Aorta (tissue), 5 donors: ENCODE measurements at regions not wholly inside any gene's neighbourhood (a gene's known extent, or its start where the extent isn't known, plus 50 kb on each side); places are given as distances from the start of the nearest gene placed in this dataset.

ENCODE experiments used
- ATAC-seq: fragments of 200-7000 bp; cut with Tn5 transposase; one replicate; pipeline ENCODE4 v1.9.1; 2022; ENCODE audit warnings: moderate library complexity; ENCODE audit not compliant: low FRiP score
- DNase-seq, 2 donors: peaks; one replicate each; pipeline ENCODE4 v3.0.0-alpha.2; 2020
- H3K27ac ChIP-seq, 2 donors: one replicate each; pipeline ENCODE4 v1.5.1; 2013; ENCODE audit warnings: low read length in 2 of 2, mild to moderate bottlenecking in 2 of 2, moderate library complexity in 2 of 2, control low read depth in 1 of 2, inconsistent platforms in 1 of 2, low read depth in 1 of 2
- H3K27me3 ChIP-seq, 2 donors: one replicate each; pipeline ENCODE4 v1.6.1; 2013; ENCODE audit warnings: control low read depth in 1 of 2, low read length in 1 of 2, mild to moderate bottlenecking in 1 of 2, moderate library complexity in 1 of 2; ENCODE audit not compliant: insufficient read depth in 2 of 2, control insufficient read depth in 1 of 2
- H3K36me3 ChIP-seq, 2 donors: one replicate each; pipeline ENCODE4 v1.6.1; 2013; ENCODE audit warnings: control low read depth in 1 of 2, low read length in 1 of 2, mild to moderate bottlenecking in 1 of 2; ENCODE audit not compliant: insufficient read depth in 2 of 2, control insufficient read depth in 1 of 2
- H3K4me1 ChIP-seq, 2 donors: one replicate each; pipeline ENCODE4 v1.6.1; 2013; ENCODE audit warnings: low read length in 2 of 2, control low read depth in 1 of 2, mild to moderate bottlenecking in 1 of 2, moderate library complexity in 1 of 2; ENCODE audit not compliant: insufficient read depth in 2 of 2, control insufficient read depth in 1 of 2
- H3K4me3 ChIP-seq, 2 donors: one replicate each; pipeline ENCODE4 v1.5.1; 2013; ENCODE audit warnings: low read length in 2 of 2, control low read depth in 1 of 2, mild to moderate bottlenecking in 1 of 2
- H3K9me3 ChIP-seq: one replicate; pipeline ENCODE4 v1.6.1; 2013; ENCODE audit warnings: mild to moderate bottlenecking, low read length; ENCODE audit not compliant: control insufficient read depth
- WGBS, 2 donors: extraction: QIAGEN DNeasy Blood & Tissue Kit; methylation state at CpG; one replicate each; pipeline ENCODE4 v1.1.7; 2013; 5-methylcytosine and 5-hydroxymethylcytosine counted together
- intact Hi-C, 2 donors: fragments of 100-400 bp; cut with DNase I; formaldehyde crosslinking; loops; one replicate each; pipeline versions ENCODE4 v1.14.2 to v1.15.0; 2022
- donor health status: healthy with polysubstance abuse.
- donor health status: Bipolar disorder and iron deficiency.
- donor health status: DM: no; HTN: no; CAD: no.
- donor health status: DM: no; HTN: no; CAD: no.
- donor health status: DM: yes; HTN: yes; CAD: no.

- no peak overlapping the region for H3K27ac ChIP-seq
- WGBS, 2 donors = 80 to 81% methylated on average over 3 of the region's 3 CpGs
- H3K9me3 ChIP-seq = no peaks in the 10 kb centered on the region
- no peaks in the 10 kb centered on the region for H3K27me3 ChIP-seq
- no peak overlapping the region for H3K4me3 ChIP-seq
- intact Hi-C loops = no loop called here
- ATAC-seq (no peak), DNase-seq (no peak)
- H3K4me1 ChIP-seq = peaks cover 0 to 4% of the 10 kb centered on the region in 2 donors
- no peaks in the 10 kb centered on the region for H3K36me3 ChIP-seq
Observed at GRCh38 chr3:170714122-170714521, 128.2 kb upstream of the SLC7A14 start.

- 56 to 59% methylated on average over 4 of the region's 4 CpGs for WGBS, 2 donors
- ATAC-seq = no peak
- Histone ChIP-seq H3K4me3 (no peak overlapping the region), H3K9me3 (no peaks in the 10 kb centered on the region), H3K36me3 (no peaks in the 10 kb centered on the region), H3K4me1 (peaks cover 0 to 4% of the 10 kb centered on the region in 2 donors), H3K27ac (no peak overlapping the region), H3K27me3 (no peaks in the 10 kb centered on the region)
- DNase-seq = no peak
- intact Hi-C loops = no loop called here
Observed at GRCh38 chr3:170713653-170714052, 127.8 kb upstream of the SLC7A14 start.

- Histone ChIP-seq H3K9me3 (no peaks in the 10 kb centered on the region), H3K4me1 (peaks cover 0 to 4% of the 10 kb centered on the region in 2 donors), H3K27ac (no peak overlapping the region), H3K36me3 (no peaks in the 10 kb centered on the region), H3K4me3 (no peak overlapping the region), H3K27me3 (no peaks in the 10 kb centered on the region)
- intact Hi-C loops = no loop called here
- DNase-seq (no peak), ATAC-seq (no peak)
- 19 to 26% methylated on average over 2 of the region's 2 CpGs for WGBS, 2 donors
Observed at GRCh38 chr3:170712798-170713197, 126.9 kb upstream of the SLC7A14 start.

DNA sequence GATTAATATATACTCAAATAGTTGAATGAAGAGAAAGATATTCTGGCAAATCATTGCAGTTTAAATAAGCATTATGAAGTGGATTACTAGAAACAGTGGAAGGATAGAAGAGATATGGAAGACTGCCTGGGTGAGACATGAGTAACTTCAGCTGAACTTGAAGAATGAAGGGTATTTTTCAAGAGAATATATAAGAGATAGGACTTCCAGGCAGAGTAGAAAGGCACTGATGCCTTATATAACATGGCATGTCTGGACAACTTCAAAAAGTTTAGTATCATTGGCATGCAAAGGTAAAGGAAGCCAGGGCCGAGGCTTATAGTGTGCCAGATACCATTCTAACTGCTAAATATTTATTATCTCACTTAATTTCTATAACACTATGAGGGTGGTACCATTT lies 126.5 kb upstream of the SLC7A14 start:
- WGBS, 2 donors = 56 to 84% methylated on average over 1 of the region's 1 CpG
- peaks cover 0 to 4% of the 10 kb centered on the region in 2 donors for H3K4me1 ChIP-seq
- no peaks in the 10 kb centered on the region for H3K9me3 ChIP-seq
- no peak for ATAC-seq
- no peak for DNase-seq
- intact Hi-C loops = no loop called here
- no peak overlapping the region for H3K27ac ChIP-seq
- no peaks in the 10 kb centered on the region for H3K36me3 ChIP-seq
- H3K4me3 ChIP-seq = no peak overlapping the region
- no peaks in the 10 kb centered on the region for H3K27me3 ChIP-seq

- H3K9me3 ChIP-seq = no peaks in the 10 kb centered on the region
- no peak overlapping the region for H3K4me3 ChIP-seq
- peaks cover 0 to 4% of the 10 kb centered on the region in 2 donors for H3K4me1 ChIP-seq
- intact Hi-C loops = no loop called here
- H3K27ac ChIP-seq = no peak overlapping the region
- no peaks in the 10 kb centered on the region for H3K36me3 ChIP-seq
- H3K27me3 ChIP-seq = no peaks in the 10 kb centered on the region
- ATAC-seq = no peak
- no peak for DNase-seq
Observed at GRCh38 chr3:170711786-170712185, 125.9 kb upstream of the SLC7A14 start.

DNA sequence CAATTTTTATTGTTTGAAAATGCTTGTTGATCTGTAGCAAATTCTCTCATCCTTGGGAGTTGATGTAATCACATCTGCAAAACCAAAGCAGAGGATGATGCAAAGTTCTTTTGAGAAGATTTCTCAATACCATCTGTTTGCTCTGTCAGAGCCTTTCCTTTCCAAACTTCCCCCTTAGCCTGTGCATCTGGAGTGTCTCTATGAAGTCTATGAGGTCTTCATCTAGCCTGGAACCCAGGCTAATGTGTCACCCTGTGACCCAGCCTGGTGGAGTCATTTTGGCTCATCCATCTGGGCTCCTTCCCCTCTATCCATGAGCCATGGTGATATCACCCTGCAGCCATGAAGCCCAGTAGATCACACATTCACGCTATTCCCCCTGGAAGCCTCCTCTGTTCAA lies 123.2 kb upstream of the SLC7A14 start:
- DNase-seq (no peak), ATAC-seq (peak; percentile 83)
- WGBS, 2 donors = 97 to 100% methylated on average over 1 of the region's 1 CpG
- Histone ChIP-seq H3K27ac (no peak overlapping the region), H3K27me3 (no peaks in the 10 kb centered on the region), H3K4me3 (no peak overlapping the region), H3K4me1 (peaks cover 0 to 4% of the 10 kb centered on the region in 2 donors), H3K36me3 (no peaks in the 10 kb centered on the region), H3K9me3 (no peaks in the 10 kb centered on the region)
- intact Hi-C loops = no loop called here

- no peak overlapping the region for H3K4me3 ChIP-seq
- peaks cover 0 to 3% of the 10 kb centered on the region in 2 donors for H3K4me1 ChIP-seq
- DNase-seq (no peak), ATAC-seq (no peak)
- no peak overlapping the region for H3K27ac ChIP-seq
- H3K36me3 ChIP-seq = no peaks in the 10 kb centered on the region
- intact Hi-C loops = no loop called here
- 95 to 96% methylated on average over 2 of the region's 2 CpGs for WGBS, 2 donors
- peaks cover 2% of the 10 kb centered on the region for H3K9me3 ChIP-seq
- H3K27me3 ChIP-seq = no peaks in the 10 kb centered on the region
Observed at GRCh38 chr3:170707899-170708298, 122.0 kb upstream of the SLC7A14 start.

- no peaks in the 10 kb centered on the region for H3K4me1 ChIP-seq
- no peaks in the 10 kb centered on the region for H3K27me3 ChIP-seq
- H3K36me3 ChIP-seq = no peaks in the 10 kb centered on the region
- ATAC-seq (no peak), DNase-seq (no peak)
- no peak overlapping the region for H3K4me3 ChIP-seq
- 71 to 73% methylated on average over 5 of the region's 5 CpGs for WGBS, 2 donors
- intact Hi-C loops = no loop called here
- peaks cover 2% of the 10 kb centered on the region for H3K9me3 ChIP-seq
- no peak overlapping the region for H3K27ac ChIP-seq
Observed at GRCh38 chr3:170705131-170705530, 119.3 kb upstream of the SLC7A14 start.

GRCh38 chr3:170703121-170703588 lies 117.3 kb upstream of the SLC7A14 start:
- intact Hi-C loops = no loop called here
- no peak overlapping the region for H3K4me3 ChIP-seq
- H3K27ac ChIP-seq = no peak overlapping the region
- H3K27me3 ChIP-seq = no peaks in the 10 kb centered on the region
- H3K9me3 ChIP-seq = peaks cover 2% of the 10 kb centered on the region
- WGBS, 2 donors = 89 to 97% methylated on average over 1 of the region's 1 CpG
- no peak for DNase-seq
- no peak for ATAC-seq
- H3K36me3 ChIP-seq = no peaks in the 10 kb centered on the region
- H3K4me1 ChIP-seq = peaks cover 2 to 3% of the 10 kb centered on the region in 2 donors
